ENCODE measurements at regions not wholly inside any gene's neighbourhood (a gene's known extent, or its start where the extent isn't known, plus 50 kb on each side); places are given as distances from the start of the nearest gene placed in this dataset.

GRCh38 chr10:120161111-120161510 lies 268.6 kb downstream of the SEC23IP start:
- TF ChIP-seq, protein P1, sequence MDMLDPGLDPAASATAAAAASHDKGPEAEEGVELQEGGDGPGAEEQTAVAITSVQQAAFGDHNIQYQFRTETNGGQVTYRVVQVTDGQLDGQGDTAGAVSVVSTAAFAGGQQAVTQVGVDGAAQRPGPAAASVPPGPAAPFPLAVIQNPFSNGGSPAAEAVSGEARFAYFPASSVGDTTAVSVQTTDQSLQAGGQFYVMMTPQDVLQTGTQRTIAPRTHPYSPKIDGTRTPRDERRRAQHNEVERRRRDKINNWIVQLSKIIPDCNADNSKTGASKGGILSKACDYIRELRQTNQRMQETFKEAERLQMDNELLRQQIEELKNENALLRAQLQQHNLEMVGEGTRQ (IDR thresholded peaks at IDR 0.05; ENCODE audit: borderline replicate concordance, low read depth, low read length): no peak
- no peak for TF ChIP-seq CHD2 (IDR thresholded peaks at IDR 0.05; ENCODE audit: low read length, partially characterized antibody)
- TF ChIP-seq NFIC (IDR thresholded peaks at IDR 0.05; ENCODE audit: borderline replicate concordance): no peak
- no peak for TF ChIP-seq TEAD4 (IDR thresholded peaks at IDR 0.05; ENCODE audit: borderline replicate concordance, insufficient read depth)
- TF ChIP-seq RCOR1 (IDR thresholded peaks at IDR 0.05; ENCODE audit: low read length): no peak
- TF ChIP-seq RXRA (IDR thresholded peaks at IDR 0.05; ENCODE audit: borderline replicate concordance, low read depth): no peak
- TF ChIP-seq, protein P2, sequence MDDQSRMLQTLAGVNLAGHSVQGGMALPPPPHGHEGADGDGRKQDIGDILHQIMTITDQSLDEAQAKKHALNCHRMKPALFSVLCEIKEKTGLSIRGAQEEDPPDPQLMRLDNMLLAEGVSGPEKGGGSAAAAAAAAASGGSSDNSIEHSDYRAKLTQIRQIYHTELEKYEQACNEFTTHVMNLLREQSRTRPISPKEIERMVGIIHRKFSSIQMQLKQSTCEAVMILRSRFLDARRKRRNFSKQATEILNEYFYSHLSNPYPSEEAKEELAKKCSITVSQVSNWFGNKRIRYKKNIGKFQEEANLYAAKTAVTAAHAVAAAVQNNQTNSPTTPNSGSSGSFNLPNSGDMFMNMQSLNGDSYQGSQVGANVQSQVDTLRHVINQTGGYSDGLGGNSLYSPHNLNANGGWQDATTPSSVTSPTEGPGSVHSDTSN (IDR thresholded peaks at IDR 0.05): no peak
- TF ChIP-seq RFX5 (IDR thresholded peaks at IDR 0.05; ENCODE audit: low read length): no peak
- no peak for TF ChIP-seq FOSL2 (IDR thresholded peaks at IDR 0.05; ENCODE audit: borderline replicate concordance, low read depth)
- TF ChIP-seq FOXJ3 (CRISPR knock-in tag; IDR thresholded peaks at IDR 0.05): no peak
- TF ChIP-seq CTCF (IDR thresholded peaks at IDR 0.05): no peak
- TF ChIP-seq MEF2A (IDR thresholded peaks at IDR 0.05; ENCODE audit: borderline replicate concordance, low read depth): no peak
- no peak for TF ChIP-seq SIN3A (IDR thresholded peaks at IDR 0.05; ENCODE audit: borderline replicate concordance, low read depth, low read length)
- TF ChIP-seq, protein P3, sequence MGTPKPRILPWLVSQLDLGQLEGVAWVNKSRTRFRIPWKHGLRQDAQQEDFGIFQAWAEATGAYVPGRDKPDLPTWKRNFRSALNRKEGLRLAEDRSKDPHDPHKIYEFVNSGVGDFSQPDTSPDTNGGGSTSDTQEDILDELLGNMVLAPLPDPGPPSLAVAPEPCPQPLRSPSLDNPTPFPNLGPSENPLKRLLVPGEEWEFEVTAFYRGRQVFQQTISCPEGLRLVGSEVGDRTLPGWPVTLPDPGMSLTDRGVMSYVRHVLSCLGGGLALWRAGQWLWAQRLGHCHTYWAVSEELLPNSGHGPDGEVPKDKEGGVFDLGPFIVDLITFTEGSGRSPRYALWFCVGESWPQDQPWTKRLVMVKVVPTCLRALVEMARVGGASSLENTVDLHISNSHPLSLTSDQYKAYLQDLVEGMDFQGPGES (IDR thresholded peaks at IDR 0.05; ENCODE audit: low read depth, low read length): no peak
- no peak for TF ChIP-seq NRF1 (IDR thresholded peaks at IDR 0.05; ENCODE audit: low read depth, low read length)
- TF ChIP-seq GATA2 (CRISPR knock-in tag; IDR thresholded peaks at IDR 0.05): no peak
- TF ChIP-seq SMC3 (IDR thresholded peaks at IDR 0.05; ENCODE audit: low read depth, low read length): no peak
- no peak for TF ChIP-seq RAD21 (IDR thresholded peaks at IDR 0.05; ENCODE audit: low read length)
- TF ChIP-seq YY1 (IDR thresholded peaks at IDR 0.05; ENCODE audit: low read depth): no peak
- 0% methylated on average over 1 of the region's 1 CpG for WGBS (ENCODE audit: low lambda C conversion rate)
- Histone ChIP-seq H3K9ac (no peak overlapping the region), H3K4me2 (no peak overlapping the region), H3K27ac (ENCODE audit: low read depth in 2 of 2, low read length in 1 of 2) (no peak overlapping the region), H3K9me3 (no peaks in the 10 kb centered on the region), H3K36me3 (replicated peaks in 1 of 2; ENCODE audit: control insufficient read depth in 1 of 2, insufficient read depth in 2 of 2, low read length in 1 of 2) (no peaks in the 10 kb centered on the region), H4K20me1 (ENCODE audit: insufficient read depth) (no peaks in the 10 kb centered on the region), H3K9me2 (no peaks in the 10 kb centered on the region), H3K4me3 (ENCODE audit: low read depth in 2 of 2, low read length in 1 of 2) (no peak overlapping the region), H2AFZ (ENCODE audit: low read depth) (no peak overlapping the region), H3K27me3 (ENCODE audit: insufficient read depth) (no peaks in the 10 kb centered on the region), H3K79me2 (ENCODE audit: insufficient read depth) (no peaks in the 10 kb centered on the region), H3F3A (replicated peaks; ENCODE audit: insufficient read depth) (no peaks in the 10 kb centered on the region), H3K4me1 (ENCODE audit: control insufficient read depth in 1 of 2, insufficient read depth in 2 of 2, low read depth in 1 of 2, low read length in 1 of 2) (no peaks in the 10 kb centered on the region; a peak in 1 of 4 replicates)
- CTCF ChIA-PET: no interaction called here
- POLR2A ChIA-PET: no interaction called here
- no peak for DNase-seq
